Activated CD4-positive, alpha-beta memory T cell treated with anti-CD3 and anti-CD28 coated beads, Interleukin-2, amount 10 ng/mL, durations not matched to agents 7 days and 5 days (primary cell): ENCODE measurements at regions not wholly inside any gene's neighbourhood (a gene's known extent, or its start where the extent isn't known, plus 50 kb on each side); places are given as distances from the start of the nearest gene placed in this dataset.

ENCODE experiments used
- CTCF ChIA-PET: fragments of 350-600 bp; sonication (Branson Sonifier 250); formaldehyde crosslinking; loops from one replicate; lab custom pipeline; 2021; ENCODE audit warnings: antibody characterized with exemption, inconsistent platforms; lab: Charles Lee
- POLR2A ChIA-PET: fragments of 350-600 bp; sonication (Branson Sonifier 250); formaldehyde crosslinking; loops from one replicate; lab custom pipeline; 2021; ENCODE audit warnings: antibody characterized with exemption; lab: Charles Lee
- DNase-seq: peaks from one replicate; pipeline ENCODE4 v3.0.0-alpha.2; 2020
- H3K27ac Mint-ChIP-seq: one replicate; pipeline ENCODE4 v1.8.0; 2021; ENCODE audit warnings: mild to moderate bottlenecking, mixed read lengths
- H3K27me3 Mint-ChIP-seq: one replicate; pipeline ENCODE4 v1.8.0; 2021; ENCODE audit warnings: mixed read lengths
- H3K36me3 Mint-ChIP-seq: one replicate; pipeline ENCODE4 v1.8.0; 2021; ENCODE audit warnings: low read depth, mixed read lengths
- H3K4me1 Mint-ChIP-seq: one replicate; pipeline ENCODE4 v1.8.0; 2021; ENCODE audit warnings: mixed read lengths
- H3K4me3 Mint-ChIP-seq: one replicate; pipeline ENCODE4 v1.8.0; 2021; ENCODE audit warnings: mild to moderate bottlenecking, mixed read lengths
- H3K9me3 Mint-ChIP-seq: one replicate; pipeline ENCODE4 v1.8.0; 2021; ENCODE audit warnings: mixed read lengths

GRCh38 chr4:28702571-28702970 lies 1841.9 kb downstream of the STIM2 start:
- no peak for DNase-seq
- Mint-ChIP-seq H3K4me1 (no peaks in the 10 kb centered on the region), H3K27me3 (no peaks in the 10 kb centered on the region), H3K36me3 (no peaks in the 10 kb centered on the region), H3K4me3 (no peak overlapping the region), H3K27ac (no peak overlapping the region), H3K9me3 (peaks cover 8% of the 10 kb centered on the region)
- ChIA-PET CTCF (no interaction called here), POLR2A (no interaction called here)

GRCh38 chr4:28709891-28710290 lies 1849.2 kb downstream of the STIM2 start:
- peaks cover 3% of the 10 kb centered on the region for H3K9me3 Mint-ChIP-seq
- no peak overlapping the region for H3K27ac Mint-ChIP-seq
- H3K36me3 Mint-ChIP-seq, result no peaks in the 10 kb centered on the region
- H3K4me3 Mint-ChIP-seq, result no peak overlapping the region
- no peaks in the 10 kb centered on the region for H3K27me3 Mint-ChIP-seq
- DNase-seq, result no peak
- ChIA-PET POLR2A (no interaction called here), CTCF (no interaction called here)
- H3K4me1 Mint-ChIP-seq, result no peaks in the 10 kb centered on the region

- no peak for DNase-seq
- Mint-ChIP-seq H3K9me3 (peaks cover 20% of the 10 kb centered on the region), H3K27ac (no peak overlapping the region), H3K36me3 (no peaks in the 10 kb centered on the region), H3K4me1 (no peaks in the 10 kb centered on the region), H3K4me3 (no peak overlapping the region), H3K27me3 (no peaks in the 10 kb centered on the region)
- POLR2A ChIA-PET, result no interaction called here
- CTCF ChIA-PET, result no interaction called here
Measured at GRCh38 chr4:28723371-28723770, 1862.7 kb downstream of the STIM2 start.

- Mint-ChIP-seq H3K27ac (no peak overlapping the region), H3K4me3 (no peak overlapping the region), H3K36me3 (no peaks in the 10 kb centered on the region), H3K4me1 (no peaks in the 10 kb centered on the region), H3K9me3 (peaks cover 21% of the 10 kb centered on the region), H3K27me3 (no peaks in the 10 kb centered on the region)
- ChIA-PET CTCF (no interaction called here), POLR2A (no interaction called here)
- DNase-seq, result no peak
Measured at GRCh38 chr4:28724239-28724638, 1863.6 kb downstream of the STIM2 start.

DNA sequence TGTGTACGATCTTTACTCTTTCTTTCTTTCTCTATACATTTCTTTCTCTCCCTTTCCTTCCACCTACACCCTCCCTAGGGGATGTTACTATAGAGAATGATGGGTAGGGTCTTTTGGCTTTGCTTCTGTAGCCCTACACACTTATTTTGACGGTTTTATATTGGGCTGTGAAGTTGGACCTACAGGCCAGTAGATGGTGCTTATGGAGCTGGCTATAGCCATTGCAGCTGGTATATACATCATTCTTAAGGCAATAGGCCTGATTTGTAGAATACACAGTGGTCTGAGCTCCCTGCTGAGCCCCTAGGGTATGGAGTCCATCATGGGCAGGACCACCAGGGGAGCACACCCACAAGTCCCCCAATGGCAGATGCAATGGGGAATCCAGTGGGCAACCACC lies 1869.7 kb downstream of the STIM2 start:
- H3K4me3 Mint-ChIP-seq, result no peak overlapping the region
- DNase-seq, result no peak
- H3K4me1 Mint-ChIP-seq, result no peaks in the 10 kb centered on the region
- no peaks in the 10 kb centered on the region for H3K27me3 Mint-ChIP-seq
- H3K9me3 Mint-ChIP-seq, result peaks cover 25% of the 10 kb centered on the region
- H3K36me3 Mint-ChIP-seq, result no peaks in the 10 kb centered on the region
- no peak overlapping the region for H3K27ac Mint-ChIP-seq
- ChIA-PET POLR2A (no interaction called here), CTCF (no interaction called here)

- CTCF ChIA-PET, result no interaction called here
- no peak for DNase-seq
- H3K4me1 Mint-ChIP-seq, result no peaks in the 10 kb centered on the region
- no peaks in the 10 kb centered on the region for H3K27me3 Mint-ChIP-seq
- no peaks in the 10 kb centered on the region for H3K36me3 Mint-ChIP-seq
- POLR2A ChIA-PET, result no interaction called here
- H3K27ac Mint-ChIP-seq, result no peak overlapping the region
- no peak overlapping the region for H3K4me3 Mint-ChIP-seq
- H3K9me3 Mint-ChIP-seq, result peaks cover 2% of the 10 kb centered on the region
Measured at GRCh38 chr4:28744066-28744465, 1883.4 kb downstream of the STIM2 start.

- POLR2A ChIA-PET, result no interaction called here
- Mint-ChIP-seq H3K9me3 (peaks cover 2% of the 10 kb centered on the region), H3K27me3 (no peaks in the 10 kb centered on the region), H3K27ac (no peak overlapping the region), H3K4me1 (no peaks in the 10 kb centered on the region), H3K36me3 (no peaks in the 10 kb centered on the region), H3K4me3 (no peak overlapping the region)
- no peak for DNase-seq
- CTCF ChIA-PET, result no interaction called here
Measured at GRCh38 chr4:28754376-28754775, 1893.7 kb downstream of the STIM2 start.

- H3K36me3 Mint-ChIP-seq, result no peaks in the 10 kb centered on the region
- POLR2A ChIA-PET, result no interaction called here
- no peak overlapping the region for H3K4me3 Mint-ChIP-seq
- no peaks in the 10 kb centered on the region for H3K4me1 Mint-ChIP-seq
- DNase-seq, result no peak
- no peaks in the 10 kb centered on the region for H3K27me3 Mint-ChIP-seq
- H3K9me3 Mint-ChIP-seq, result peaks cover 3% of the 10 kb centered on the region
- no peak overlapping the region for H3K27ac Mint-ChIP-seq
- CTCF ChIA-PET, result no interaction called here
Measured at GRCh38 chr4:28755081-28755480, 1894.4 kb downstream of the STIM2 start.

DNA sequence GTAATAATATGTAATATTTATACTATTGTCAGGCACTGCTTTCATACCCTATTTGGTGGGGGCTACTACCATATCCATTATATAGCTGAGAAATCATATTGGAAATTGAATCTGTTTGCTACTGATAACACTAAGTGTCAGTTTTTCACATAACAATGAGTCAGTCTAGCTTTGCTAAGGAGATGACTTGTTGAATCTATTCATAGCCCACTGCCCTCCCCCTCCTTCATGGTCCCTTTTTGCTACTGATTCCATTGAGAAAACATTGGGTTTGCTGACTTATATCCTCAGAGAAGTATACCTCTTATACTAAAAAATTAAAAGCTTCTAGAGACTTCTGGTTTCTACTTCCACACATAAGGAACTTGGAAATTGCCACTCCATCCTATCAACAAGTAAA lies 1898.4 kb downstream of the STIM2 start:
- peaks cover 8% of the 10 kb centered on the region for H3K9me3 Mint-ChIP-seq
- no peak overlapping the region for H3K4me3 Mint-ChIP-seq
- H3K27me3 Mint-ChIP-seq, result no peaks in the 10 kb centered on the region
- DNase-seq, result no peak
- H3K4me1 Mint-ChIP-seq, result no peaks in the 10 kb centered on the region
- CTCF ChIA-PET, result no interaction called here
- POLR2A ChIA-PET, result no interaction called here
- no peak overlapping the region for H3K27ac Mint-ChIP-seq
- no peaks in the 10 kb centered on the region for H3K36me3 Mint-ChIP-seq

DNA sequence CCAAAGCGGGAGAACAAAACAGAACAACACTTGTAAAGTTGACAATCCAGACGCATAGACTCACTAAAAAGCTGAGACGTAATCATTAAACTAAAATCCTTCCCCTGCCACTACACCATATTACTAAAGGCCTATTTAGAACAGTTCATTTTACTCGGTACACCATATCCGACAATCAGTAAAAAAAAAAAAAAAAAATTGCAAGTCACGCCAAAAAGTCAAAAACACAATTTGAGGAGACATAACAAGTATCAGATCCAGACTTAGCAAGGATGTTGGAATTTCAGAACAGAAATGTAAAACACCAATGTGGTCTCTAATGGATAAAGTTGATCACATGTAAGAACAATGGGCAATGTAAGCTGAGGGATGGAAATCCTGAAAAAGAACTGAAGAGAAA lies 1899.4 kb downstream of the STIM2 start:
- Mint-ChIP-seq H3K4me3 (no peak overlapping the region), H3K27me3 (no peaks in the 10 kb centered on the region), H3K27ac (no peak overlapping the region), H3K36me3 (no peaks in the 10 kb centered on the region), H3K9me3 (peaks cover 8% of the 10 kb centered on the region), H3K4me1 (no peaks in the 10 kb centered on the region)
- DNase-seq, result no peak
- POLR2A ChIA-PET, result no interaction called here
- CTCF ChIA-PET, result no interaction called here

DNA sequence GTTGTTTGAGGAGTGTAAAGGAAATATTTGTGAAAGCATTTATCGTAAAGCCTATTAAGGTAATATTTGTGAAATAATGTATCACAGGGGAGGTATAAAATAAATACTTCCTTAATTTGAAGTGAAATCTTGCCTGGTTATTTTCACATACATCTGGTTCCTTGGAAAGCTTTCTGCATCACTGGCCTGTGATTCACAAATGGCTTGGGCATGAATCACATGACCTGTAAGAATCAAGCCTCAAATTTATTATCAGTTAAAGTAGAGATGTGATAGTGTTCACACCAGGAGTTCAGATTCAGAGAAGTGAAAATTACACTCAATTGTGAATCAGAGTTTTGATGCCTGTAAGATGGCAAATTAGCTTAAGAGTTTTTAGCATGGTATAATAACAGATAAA lies 1911.4 kb downstream of the STIM2 start:
- ChIA-PET CTCF (no interaction called here), POLR2A (no interaction called here)
- no peak for DNase-seq
- Mint-ChIP-seq H3K27me3 (no peaks in the 10 kb centered on the region), H3K9me3 (peaks cover 4% of the 10 kb centered on the region), H3K27ac (no peak overlapping the region), H3K4me3 (no peak overlapping the region), H3K4me1 (no peaks in the 10 kb centered on the region), H3K36me3 (no peaks in the 10 kb centered on the region)

GRCh38 chr4:28772788-28773187 lies 1912.1 kb downstream of the STIM2 start:
- Mint-ChIP-seq H3K4me1 (no peaks in the 10 kb centered on the region), H3K9me3 (peaks cover 4% of the 10 kb centered on the region), H3K4me3 (no peak overlapping the region), H3K27ac (no peak overlapping the region), H3K36me3 (no peaks in the 10 kb centered on the region), H3K27me3 (no peaks in the 10 kb centered on the region)
- POLR2A ChIA-PET, result no interaction called here
- CTCF ChIA-PET, result no interaction called here
- no peak for DNase-seq

- DNase-seq, result no peak
- Mint-ChIP-seq H3K4me1 (no peaks in the 10 kb centered on the region), H3K36me3 (no peaks in the 10 kb centered on the region), H3K9me3 (peaks cover 4% of the 10 kb centered on the region), H3K27ac (no peak overlapping the region), H3K4me3 (no peak overlapping the region), H3K27me3 (no peaks in the 10 kb centered on the region)
- ChIA-PET CTCF (no interaction called here), POLR2A (no interaction called here)
Measured at GRCh38 chr4:28774344-28774743, 1913.7 kb downstream of the STIM2 start.

GRCh38 chr4:28776004-28776403 lies 1915.4 kb downstream of the STIM2 start:
- H3K4me3 Mint-ChIP-seq, result no peak overlapping the region
- POLR2A ChIA-PET, result no interaction called here
- no peaks in the 10 kb centered on the region for H3K36me3 Mint-ChIP-seq
- H3K27me3 Mint-ChIP-seq, result no peaks in the 10 kb centered on the region
- peaks cover 8% of the 10 kb centered on the region for H3K9me3 Mint-ChIP-seq
- no peak overlapping the region for H3K27ac Mint-ChIP-seq
- CTCF ChIA-PET, result no interaction called here
- DNase-seq, result no peak
- no peaks in the 10 kb centered on the region for H3K4me1 Mint-ChIP-seq

GRCh38 chr4:28784188-28784587 lies 1923.5 kb downstream of the STIM2 start:
- Mint-ChIP-seq H3K36me3 (no peaks in the 10 kb centered on the region), H3K27me3 (no peaks in the 10 kb centered on the region), H3K27ac (no peak overlapping the region), H3K4me3 (no peak overlapping the region), H3K9me3 (peaks cover 6% of the 10 kb centered on the region), H3K4me1 (no peaks in the 10 kb centered on the region)
- no peak for DNase-seq
- ChIA-PET CTCF (no interaction called here), POLR2A (no interaction called here)
